GM19438 (cell line): ENCODE measurements at regions not wholly inside any gene's neighbourhood (a gene's known extent, or its start where the extent isn't known, plus 50 kb on each side); places are given as distances from the start of the nearest gene placed in this dataset.
A peak's percentile ranks its signal among the peaks of the same experiment; 100 is the strongest.
"Not testable (repeated sequence)": the region's sequence is repeated elsewhere in the genome, so short reads cannot be mapped to it uniquely, and the experiment has no call there.

ENCODE experiments used
- ATAC-seq: cut with Tn5 transposase; IDR thresholded peaks from one replicate; pipeline ENCODE4 v1.9.1; 2021; ENCODE audit warnings: low read depth; ENCODE audit not compliant: unreplicated experiment

DNA sequence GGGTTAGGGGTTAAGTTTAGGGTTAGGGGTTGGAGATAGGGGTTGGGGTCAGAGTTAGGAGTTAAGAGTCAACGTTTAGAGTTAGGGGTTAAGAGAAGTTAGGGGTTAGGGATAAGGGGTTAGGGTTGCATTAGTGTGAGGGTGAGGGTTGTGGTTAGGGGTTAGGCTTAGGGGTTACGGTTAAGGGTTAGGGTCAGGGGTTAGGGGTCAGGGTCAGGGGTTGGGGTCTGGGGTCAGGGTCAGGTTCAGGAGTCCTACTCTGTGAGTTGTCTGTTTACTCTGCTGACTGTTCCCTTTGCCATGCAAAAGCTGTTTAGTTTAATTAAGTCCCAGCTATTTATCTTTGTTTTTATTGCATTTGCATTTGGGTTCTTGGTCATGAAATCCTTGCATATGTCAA lies 1267.3 kb downstream of the FOXD4L5 start:
- ATAC-seq: not testable (repeated sequence)

DNA sequence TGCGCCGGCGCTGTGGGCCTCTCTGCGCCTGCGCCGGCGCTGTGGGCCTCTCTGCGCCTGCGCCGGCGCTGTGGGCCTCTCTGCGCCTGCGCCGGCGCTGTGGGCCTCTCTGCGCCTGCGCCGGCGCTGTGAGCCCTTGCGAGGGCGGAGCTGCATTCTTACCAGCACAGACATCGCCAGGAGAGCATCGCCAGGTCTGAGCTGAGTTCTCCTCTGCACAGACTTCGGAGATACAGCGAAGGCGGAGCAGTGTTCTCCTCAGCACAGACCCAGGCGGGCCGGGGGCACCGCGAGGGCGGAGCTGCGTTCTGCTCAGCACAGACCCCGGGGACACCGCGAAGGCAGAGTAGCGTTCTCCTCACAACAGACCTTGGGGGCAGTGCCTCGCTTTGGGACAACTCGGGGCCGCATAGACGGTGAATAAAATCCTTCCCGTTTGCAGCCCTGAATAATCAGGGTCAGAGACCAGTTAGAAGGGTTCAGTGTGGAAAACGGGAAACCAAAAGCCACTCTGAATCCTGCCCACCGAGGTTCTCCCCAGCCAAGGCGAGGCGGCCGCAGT lies 1268.1 kb downstream of the FOXD4L5 start:
- ATAC-seq: peak; percentile 100

DNA sequence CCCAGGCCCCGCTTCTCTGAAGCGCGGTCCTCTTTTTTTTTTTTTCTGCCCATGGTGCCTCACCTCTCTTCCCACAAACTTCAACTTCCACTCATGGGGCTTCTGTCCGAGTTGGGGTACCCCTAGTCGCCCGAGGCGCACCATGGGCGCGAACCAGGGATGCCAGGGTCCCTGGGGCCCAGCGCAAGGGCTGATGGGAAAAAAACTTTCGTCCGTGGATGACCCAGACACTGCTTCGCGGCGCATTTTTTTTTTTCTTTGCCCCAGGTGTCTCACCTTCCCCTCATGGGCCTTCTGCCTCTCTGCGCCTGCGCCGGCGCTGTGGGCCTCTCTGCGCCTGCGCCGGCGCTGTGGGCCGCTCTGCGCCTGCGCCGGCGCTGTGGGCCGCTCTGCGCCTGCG lies 1268.8 kb downstream of the FOXD4L5 start:
- ATAC-seq: not testable (repeated sequence)

DNA sequence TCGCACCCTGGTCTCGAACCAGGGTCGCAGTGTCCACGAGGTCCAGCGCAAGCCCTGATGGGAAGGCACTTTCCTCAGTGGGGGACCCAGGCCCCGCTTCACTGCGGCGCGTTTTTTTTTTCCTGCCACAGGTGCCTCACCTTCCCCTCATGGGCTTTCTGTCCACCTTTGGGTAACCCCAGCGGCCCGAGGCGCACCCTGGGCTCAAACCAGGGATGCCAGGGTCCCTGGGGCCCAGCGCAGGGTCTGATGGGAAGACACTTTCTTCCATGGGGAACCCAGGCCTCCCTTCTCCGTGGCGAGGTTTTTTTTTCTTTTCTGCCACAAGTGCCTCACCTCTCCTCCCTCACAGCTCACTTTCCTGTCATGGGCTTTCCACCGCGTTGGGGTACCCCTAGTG lies 1269.9 kb downstream of the FOXD4L5 start:
- no peak for ATAC-seq

DNA sequence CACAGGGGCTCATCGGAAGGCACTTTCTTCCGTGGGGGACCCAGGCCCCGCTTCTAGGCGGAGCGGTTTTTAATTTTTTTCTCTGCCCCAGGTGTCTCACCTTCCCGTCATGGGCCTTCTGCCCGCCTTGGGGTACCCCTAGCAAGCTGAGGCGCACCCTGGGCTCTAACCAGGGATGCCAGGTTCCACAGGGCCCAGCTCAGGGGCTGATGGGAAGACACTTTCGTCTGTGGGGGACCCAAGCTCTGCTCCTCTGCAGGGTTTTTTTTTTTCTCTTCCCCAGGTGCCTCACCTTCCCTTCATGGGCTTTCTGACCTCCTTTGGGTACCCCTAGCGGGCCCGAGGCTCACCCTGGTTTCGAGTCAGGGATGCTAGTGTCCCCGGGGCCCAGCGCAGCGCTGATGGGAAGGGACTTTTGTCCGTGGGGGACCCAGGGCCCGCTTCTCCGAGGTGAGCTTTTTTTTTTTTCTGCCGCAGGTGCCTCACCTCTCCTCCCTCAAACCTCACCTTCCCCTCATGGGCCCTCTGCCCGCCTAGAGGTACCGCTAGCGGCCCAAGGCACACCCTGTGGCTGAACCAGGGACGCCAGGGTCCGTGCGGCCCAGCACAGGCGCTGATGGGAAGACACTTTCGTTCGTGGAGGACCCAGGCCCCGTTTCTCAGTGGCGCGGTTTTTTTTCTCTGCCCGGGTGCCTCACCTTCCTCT lies 1270.5 kb downstream of the FOXD4L5 start:
- not testable (repeated sequence) for ATAC-seq

DNA sequence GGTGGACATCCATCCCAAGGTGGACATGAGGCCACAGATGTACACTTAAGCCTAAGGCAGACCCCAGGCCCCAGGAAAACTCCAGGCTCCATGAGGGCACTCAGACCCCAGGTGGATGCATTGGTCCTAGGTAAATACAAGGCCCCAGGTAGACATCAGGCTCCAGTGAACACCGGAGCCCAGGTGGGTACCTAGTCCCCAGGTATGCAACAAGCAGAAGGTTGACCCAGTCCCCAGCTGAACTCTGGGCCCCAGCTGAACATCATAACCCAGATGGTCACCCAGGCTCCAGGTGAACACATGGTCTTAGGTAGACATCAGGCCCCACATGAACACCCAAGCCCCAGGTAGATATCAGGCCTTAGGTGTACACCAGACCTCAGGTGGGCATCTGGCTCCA lies 1271.9 kb downstream of the FOXD4L5 start:
- not testable (repeated sequence) for ATAC-seq

DNA sequence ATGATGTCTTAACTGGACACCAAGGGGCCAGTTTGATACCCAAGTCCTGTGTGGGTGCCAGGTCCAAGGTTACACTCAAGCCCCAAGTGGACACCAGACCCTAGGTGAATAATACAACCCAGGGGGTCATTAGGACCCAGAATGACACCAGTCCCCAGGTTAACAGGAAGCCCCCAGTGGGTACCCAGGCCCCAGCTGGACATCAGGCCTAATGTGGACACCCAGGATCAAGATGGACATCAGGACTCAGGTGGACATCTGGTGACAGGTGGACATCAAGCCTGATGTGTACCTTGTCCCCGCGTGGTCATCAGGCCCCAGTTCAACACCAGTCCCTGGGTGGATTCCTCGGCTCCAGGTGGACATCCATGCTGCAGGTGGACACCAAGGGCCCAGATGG lies 1273.0 kb downstream of the FOXD4L5 start:
- not testable (repeated sequence) for ATAC-seq

DNA sequence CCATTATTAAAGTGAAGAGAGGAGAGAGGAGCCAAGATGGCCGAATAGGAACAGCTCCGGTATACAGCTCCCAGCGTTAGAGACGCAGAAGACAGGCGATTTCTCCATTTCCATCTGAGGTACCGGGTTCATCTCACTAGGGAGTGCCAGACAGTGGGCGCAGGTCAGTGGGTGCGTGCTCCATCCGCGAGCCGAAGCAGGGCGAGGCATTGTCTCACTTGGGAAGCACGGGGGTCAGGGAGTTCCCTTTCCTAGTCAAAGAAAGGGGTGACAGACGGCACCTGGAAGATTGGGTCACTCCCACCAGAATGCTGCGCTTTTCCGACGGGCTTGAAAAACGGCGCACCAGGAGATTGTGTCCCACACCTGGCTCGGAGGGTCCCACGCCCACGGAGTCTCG lies 1305.3 kb downstream of the FOXD4L5 start:
- ATAC-seq: not testable (repeated sequence)
